Fibroblast of the aortic adventitia (primary cell): ENCODE measurements at regions not wholly inside any gene's neighbourhood (a gene's known extent, or its start where the extent isn't known, plus 50 kb on each side); places are given as distances from the start of the nearest gene placed in this dataset.

Experiments used
- DNase-seq: peaks from one replicate; pipeline ENCODE4 v3.0.0-alpha.2; 2010; ENCODE audit warnings: low read depth
- H3K4me3 ChIP-seq: 2 replicates; pipeline ENCODE4 v1.5.1; 2011; ENCODE audit warnings: low read depth, mild to moderate bottlenecking, control low read depth, low read length, moderate library complexity
- CTCF ChIP-seq: IDR thresholded peaks from 2 replicates; pipeline ENCODE4 v1.5.1; 2011; ENCODE audit warnings: mild to moderate bottlenecking, low read length, control low read depth, inconsistent platforms; ENCODE audit not compliant: insufficient read depth

GRCh38 chr5:174229068-174229467 lies 183.6 kb downstream of the NSG2 start:
- no peak overlapping the region for H3K4me3 ChIP-seq
- no peak for DNase-seq
- TF ChIP-seq CTCF = no peak

GRCh38 chr5:174229514-174230370 lies 184.2 kb downstream of the NSG2 start:
- no peak overlapping the region for H3K4me3 ChIP-seq
- DNase-seq = no peak
- TF ChIP-seq CTCF = no peak

DNA sequence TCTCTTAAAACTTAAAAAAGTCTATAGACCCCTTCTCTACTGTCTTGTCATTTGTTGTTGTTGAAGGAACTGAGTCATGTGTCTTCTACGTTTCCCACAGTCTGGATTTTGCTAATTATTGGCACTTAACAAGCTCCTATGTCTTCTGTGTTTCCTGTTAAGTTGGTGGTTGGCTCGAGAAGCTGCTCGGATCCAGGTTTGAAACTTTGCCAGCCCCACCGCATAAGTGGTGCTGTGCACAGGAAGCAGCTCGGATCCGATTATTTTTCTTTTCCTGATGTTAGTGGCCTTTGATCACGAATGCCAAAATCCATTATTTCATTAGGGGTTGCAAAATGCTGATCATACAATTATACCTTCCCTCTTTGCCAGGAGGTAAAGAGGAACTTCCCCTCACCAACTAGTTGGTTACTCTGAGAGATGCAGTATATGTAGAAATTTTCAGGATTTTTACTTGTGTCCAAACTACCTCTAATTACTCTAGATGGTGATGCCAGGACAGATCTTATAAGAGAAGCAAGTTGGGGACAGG lies 186.5 kb downstream of the NSG2 start:
- TF ChIP-seq CTCF = no peak
- no peak for DNase-seq
- H3K4me3 ChIP-seq = no peak overlapping the region

DNA sequence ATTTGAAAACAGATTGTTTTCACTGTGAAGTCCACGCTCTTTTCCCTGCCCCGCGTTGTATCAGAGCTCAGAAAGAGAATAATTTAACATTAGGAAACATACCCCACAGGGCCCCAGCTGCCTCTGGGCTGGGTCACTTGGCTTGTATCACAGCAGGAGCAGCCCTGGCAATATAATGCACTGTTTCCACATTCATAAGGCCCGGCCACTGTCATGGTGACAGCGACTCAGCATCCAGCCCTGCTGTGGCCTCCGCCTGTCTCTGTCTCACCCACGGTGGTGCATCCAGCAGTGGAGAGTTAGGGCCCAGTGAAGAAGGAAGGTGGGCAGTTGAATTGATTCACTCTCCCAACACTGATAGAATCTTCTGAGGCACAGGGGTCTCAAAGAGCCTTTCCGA lies 188.9 kb downstream of the NSG2 start:
- H3K4me3 ChIP-seq = no peak overlapping the region
- DNase-seq = no peak
- TF ChIP-seq CTCF = no peak

- TF ChIP-seq CTCF = no peak
- DNase-seq = no peak
- no peak overlapping the region for H3K4me3 ChIP-seq
Measured at GRCh38 chr5:174235221-174236011, 189.9 kb downstream of the NSG2 start.

- no peak for DNase-seq
- no peak for TF ChIP-seq CTCF
- H3K4me3 ChIP-seq = no peak overlapping the region
Measured at GRCh38 chr5:174236070-174236469, 190.6 kb downstream of the NSG2 start.
